Astrocyte of the cerebellum (primary cell): ENCODE measurements at regions not wholly inside any gene's neighbourhood (a gene's known extent, or its start where the extent isn't known, plus 50 kb on each side); places are given as distances from the start of the nearest gene placed in this dataset.

Source experiments
- DNase-seq: peaks from one replicate; pipeline ENCODE4 v3.0.0-alpha.2; 2011; ENCODE audit warnings: low read depth
- H3K4me3 ChIP-seq: 2 replicates; pipeline ENCODE4 v1.5.1; 2011; ENCODE audit warnings: mild to moderate bottlenecking, low read depth, low read length, moderate library complexity
- in situ Hi-C: cut with HindIII; loops from 2 replicates; pipeline ENCODE4 v1.10.0; 2017; ENCODE audit warnings: low sequenced_read_pairs
- TF ChIP-seq, protein P1 (sequence below): IDR thresholded peaks from 2 replicates; pipeline ENCODE4 v1.5.1; 2012; ENCODE audit warnings: low read length, low read depth, moderate library complexity, mild to moderate bottlenecking; ENCODE audit errors: missing control alignments

DNA sequence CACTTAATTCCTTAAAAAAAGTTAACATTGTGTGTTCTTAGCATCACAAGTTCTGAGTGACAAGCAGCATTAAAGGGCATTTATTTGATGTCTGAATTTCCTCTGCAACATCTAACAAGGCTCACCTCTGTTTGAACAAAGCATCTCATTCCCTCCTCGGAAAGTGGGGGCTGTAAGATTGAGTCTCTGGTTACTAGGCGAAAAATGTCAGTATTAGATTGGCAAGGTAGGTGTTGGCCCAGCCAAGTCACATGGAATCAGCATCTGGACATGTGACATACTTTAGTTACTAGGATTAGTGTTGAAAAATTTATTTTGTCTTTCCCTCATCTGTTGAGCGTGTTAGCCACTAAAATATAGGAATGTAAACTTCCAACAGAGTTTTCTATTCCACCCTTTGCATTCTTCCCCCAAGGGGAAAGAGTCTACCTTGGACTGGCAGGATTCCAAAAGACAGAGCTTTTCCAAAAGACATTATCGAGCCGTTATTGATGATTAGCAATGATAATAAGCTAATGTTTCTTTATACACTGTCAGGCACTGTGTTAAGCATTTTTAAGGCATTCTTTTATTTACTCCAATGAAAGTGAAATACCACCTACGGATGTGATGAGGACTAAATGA, 194.9 kb upstream of the BTG1 start:
- in situ Hi-C loops, result no loop called here
- H3K4me3 ChIP-seq, result no peak overlapping the region
- DNase-seq, result no peak
- TF ChIP-seq, protein P1, sequence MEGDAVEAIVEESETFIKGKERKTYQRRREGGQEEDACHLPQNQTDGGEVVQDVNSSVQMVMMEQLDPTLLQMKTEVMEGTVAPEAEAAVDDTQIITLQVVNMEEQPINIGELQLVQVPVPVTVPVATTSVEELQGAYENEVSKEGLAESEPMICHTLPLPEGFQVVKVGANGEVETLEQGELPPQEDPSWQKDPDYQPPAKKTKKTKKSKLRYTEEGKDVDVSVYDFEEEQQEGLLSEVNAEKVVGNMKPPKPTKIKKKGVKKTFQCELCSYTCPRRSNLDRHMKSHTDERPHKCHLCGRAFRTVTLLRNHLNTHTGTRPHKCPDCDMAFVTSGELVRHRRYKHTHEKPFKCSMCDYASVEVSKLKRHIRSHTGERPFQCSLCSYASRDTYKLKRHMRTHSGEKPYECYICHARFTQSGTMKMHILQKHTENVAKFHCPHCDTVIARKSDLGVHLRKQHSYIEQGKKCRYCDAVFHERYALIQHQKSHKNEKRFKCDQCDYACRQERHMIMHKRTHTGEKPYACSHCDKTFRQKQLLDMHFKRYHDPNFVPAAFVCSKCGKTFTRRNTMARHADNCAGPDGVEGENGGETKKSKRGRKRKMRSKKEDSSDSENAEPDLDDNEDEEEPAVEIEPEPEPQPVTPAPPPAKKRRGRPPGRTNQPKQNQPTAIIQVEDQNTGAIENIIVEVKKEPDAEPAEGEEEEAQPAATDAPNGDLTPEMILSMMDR, result no peak

DNA sequence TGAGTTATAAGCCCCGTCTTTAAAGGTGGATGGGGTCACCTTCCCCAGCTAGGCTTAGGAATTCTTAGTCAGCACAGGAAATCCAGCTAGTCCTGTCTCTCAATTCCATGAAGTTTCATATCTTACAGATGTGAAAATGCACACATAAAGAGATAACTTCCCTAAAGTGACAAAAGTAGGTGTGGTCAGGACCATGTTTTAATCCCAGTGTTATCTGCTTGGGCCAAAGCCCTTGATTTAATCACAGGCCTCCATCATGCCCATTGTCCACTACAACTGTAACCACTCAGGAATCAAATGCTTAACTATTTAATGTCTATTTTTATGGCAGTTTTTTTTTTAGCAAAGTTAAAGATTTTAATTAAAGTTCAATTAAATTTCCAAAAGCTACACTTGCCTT, 194.4 kb upstream of the BTG1 start:
- DNase-seq, result no peak
- in situ Hi-C loops, result no loop called here
- TF ChIP-seq, protein P1, result no peak
- no peak overlapping the region for H3K4me3 ChIP-seq

DNA sequence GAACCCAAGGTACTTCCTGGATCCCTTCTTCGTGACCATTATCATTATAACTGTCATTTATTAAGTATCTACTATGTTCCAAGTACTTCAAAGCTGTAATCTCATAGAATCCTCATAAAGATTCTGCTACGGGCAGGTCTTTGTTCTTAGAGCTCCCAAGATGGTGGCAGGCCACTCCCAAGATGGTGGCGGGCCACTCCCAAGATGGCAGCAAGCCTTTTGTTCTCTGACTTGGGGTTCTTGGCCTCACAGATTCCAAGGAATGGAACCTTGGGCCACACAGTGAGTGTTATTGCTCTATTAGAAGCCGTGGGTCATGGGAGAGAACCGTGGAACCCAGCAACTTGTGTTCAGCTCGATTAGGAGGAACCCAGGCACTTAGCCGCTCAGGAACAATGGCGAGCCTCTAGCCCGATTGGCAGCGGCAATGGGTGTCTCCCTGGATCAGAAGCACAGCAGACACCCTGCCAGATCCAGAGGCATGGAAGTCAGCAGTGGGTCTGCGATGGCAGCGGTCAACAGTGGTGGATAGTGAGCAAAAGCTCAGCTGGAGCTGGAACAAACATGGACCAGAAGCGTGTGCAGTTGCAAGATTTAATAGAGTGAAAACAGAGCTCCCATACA, 193.7 kb upstream of the BTG1 start:
- no peak overlapping the region for H3K4me3 ChIP-seq
- TF ChIP-seq, protein P1, result no peak
- DNase-seq, result no peak
- in situ Hi-C loops, result no loop called here

DNA sequence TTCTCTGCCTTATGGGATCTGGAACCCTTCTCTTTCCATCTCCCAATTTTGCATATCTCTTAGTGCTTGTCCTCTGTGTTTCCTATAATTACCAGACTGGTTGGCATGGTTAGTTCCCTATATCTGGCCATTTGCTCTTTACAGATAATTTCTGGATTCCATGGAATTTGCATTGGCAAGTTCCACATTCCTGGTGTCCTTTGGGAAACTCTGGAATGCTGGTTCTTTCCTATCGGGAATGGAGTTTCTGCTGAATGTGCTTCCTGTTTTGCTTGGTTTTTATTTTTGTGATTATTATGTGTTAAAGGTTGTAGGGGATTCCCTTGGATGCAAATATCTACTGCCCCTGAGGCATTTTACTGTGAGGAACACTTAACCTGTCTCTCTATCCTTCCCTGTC, 193.0 kb upstream of the BTG1 start:
- TF ChIP-seq, protein P1, result no peak
- in situ Hi-C loops, result no loop called here
- no peak for DNase-seq
- H3K4me3 ChIP-seq, result no peak overlapping the region

DNA sequence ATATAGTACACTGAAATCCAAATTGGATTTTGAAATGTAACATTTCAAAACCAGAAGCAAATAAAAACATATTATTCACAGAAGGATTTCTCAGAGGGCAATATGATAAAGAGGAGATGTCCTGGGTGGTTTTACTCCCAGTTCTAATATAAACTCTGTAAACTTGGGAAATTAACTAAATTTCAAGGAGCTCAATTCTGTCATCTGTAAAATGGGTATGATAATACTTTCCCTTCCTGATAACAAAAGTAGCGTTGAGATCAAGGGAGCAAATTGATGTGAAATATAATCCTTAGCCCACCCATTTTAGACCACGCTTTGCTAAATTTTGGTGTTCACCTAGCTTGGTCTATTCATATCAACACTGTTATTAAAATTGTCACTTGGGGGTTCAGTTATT, 192.5 kb upstream of the BTG1 start:
- TF ChIP-seq, protein P1, result no peak
- no peak for DNase-seq
- in situ Hi-C loops, result no loop called here
- no peak overlapping the region for H3K4me3 ChIP-seq

DNA sequence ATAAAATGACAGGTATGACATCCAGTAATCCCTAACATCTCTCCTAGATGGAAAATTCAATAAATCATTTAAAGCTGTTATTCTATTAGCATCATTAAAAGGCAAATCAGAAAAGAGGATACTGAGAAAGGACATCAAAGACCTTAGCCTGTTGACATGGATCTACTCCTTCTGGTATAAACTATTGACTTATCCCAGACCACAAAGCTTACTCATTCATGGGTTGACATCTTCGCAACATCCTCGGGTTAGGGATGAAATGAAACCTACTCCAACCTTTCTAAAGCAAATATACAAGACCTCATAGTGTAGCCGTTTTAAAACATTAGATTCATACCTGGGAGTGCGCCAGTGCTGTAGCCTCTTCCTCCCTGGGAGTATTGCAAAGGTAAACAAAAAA, 191.5 kb upstream of the BTG1 start:
- in situ Hi-C loops, result no loop called here

More for the DNA sequence above, 191.5 kb upstream of the BTG1 start:
- TF ChIP-seq, protein P1, result no peak
- no peak for DNase-seq
- no peak overlapping the region for H3K4me3 ChIP-seq
